ENCODE measurements at regions not wholly inside any gene's neighbourhood (a gene's known extent, or its start where the extent isn't known, plus 50 kb on each side); places are given as distances from the start of the nearest gene placed in this dataset.
"Not testable (repeated sequence)": the region's sequence is repeated elsewhere in the genome, so short reads cannot be mapped to it uniquely, and the experiment has no call there.

DNA sequence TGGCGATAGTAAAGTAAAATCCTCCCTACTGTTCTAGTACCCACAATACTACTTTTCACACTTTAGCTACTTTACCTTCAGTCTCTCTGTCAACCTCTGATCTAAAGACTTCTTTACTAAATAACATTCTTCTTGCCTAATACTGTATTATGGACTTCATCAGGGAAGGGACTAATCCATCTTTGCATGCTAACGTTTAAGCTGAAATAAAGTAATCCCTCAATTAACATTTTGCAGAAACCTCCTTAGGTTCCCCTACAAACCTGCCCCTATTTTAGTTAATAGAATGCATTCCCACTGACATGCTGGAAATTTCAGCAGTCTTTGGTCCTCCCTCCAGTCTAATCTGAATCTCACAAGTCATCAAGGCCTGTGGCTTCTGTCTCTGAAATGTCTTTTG lies 99.1 kb upstream of the NBPF8 start:
- not testable (repeated sequence) for TF ChIP-seq ZSCAN30 (tag by site-specific recombination; IDR thresholded peaks at IDR 0.05); MEIS1 (CRISPR knock-in tag; IDR thresholded peaks at IDR 0.05; ENCODE audit: borderline replicate concordance)
